Astrocyte (in vitro differentiated cells and primary cell): ENCODE measurements at regions not wholly inside any gene's neighbourhood (a gene's known extent, or its start where the extent isn't known, plus 50 kb on each side); places are given as distances from the start of the nearest gene placed in this dataset.

Experiments used
- EZH2 ChIP-seq: IDR thresholded peaks from 2 replicates; pipeline ENCODE4 v1.6.1; 2012; ENCODE audit warnings: mild to moderate bottlenecking, low read length, inconsistent platforms; ENCODE audit not compliant: insufficient read depth
- TF ChIP-seq, protein P1 (sequence below): IDR thresholded peaks from 2 replicates; pipeline ENCODE4 v1.5.1; 2011; ENCODE audit warnings: low read depth, mild to moderate bottlenecking, inconsistent platforms, low read length, moderate library complexity; ENCODE audit not compliant: insufficient read depth

DNA sequence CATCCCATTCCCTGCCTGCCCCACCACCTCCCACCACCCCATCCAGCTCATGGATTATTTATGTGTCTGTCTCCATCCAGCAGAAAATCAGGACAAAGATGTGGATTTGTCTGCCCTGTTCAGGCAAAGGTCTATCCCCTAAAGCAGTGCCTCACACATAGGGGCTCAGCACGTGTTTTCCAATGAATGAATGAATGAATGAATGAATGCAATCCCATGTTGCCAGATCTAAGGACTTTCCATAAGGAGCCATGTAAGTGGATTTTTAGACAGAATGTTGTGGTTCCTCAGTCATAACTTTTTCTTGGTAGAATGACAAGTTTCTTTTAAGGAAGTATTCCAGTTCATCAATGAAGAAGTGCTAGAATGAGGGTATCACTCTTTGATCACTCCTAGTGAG is 133.7 kb downstream of the RNASET2 start:
- TF ChIP-seq, protein P1, sequence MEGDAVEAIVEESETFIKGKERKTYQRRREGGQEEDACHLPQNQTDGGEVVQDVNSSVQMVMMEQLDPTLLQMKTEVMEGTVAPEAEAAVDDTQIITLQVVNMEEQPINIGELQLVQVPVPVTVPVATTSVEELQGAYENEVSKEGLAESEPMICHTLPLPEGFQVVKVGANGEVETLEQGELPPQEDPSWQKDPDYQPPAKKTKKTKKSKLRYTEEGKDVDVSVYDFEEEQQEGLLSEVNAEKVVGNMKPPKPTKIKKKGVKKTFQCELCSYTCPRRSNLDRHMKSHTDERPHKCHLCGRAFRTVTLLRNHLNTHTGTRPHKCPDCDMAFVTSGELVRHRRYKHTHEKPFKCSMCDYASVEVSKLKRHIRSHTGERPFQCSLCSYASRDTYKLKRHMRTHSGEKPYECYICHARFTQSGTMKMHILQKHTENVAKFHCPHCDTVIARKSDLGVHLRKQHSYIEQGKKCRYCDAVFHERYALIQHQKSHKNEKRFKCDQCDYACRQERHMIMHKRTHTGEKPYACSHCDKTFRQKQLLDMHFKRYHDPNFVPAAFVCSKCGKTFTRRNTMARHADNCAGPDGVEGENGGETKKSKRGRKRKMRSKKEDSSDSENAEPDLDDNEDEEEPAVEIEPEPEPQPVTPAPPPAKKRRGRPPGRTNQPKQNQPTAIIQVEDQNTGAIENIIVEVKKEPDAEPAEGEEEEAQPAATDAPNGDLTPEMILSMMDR: no peak
- TF ChIP-seq EZH2: no peak
